ENCODE measurements at regions not wholly inside any gene's neighbourhood (a gene's known extent, or its start where the extent isn't known, plus 50 kb on each side); places are given as distances from the start of the nearest gene placed in this dataset.

DNA sequence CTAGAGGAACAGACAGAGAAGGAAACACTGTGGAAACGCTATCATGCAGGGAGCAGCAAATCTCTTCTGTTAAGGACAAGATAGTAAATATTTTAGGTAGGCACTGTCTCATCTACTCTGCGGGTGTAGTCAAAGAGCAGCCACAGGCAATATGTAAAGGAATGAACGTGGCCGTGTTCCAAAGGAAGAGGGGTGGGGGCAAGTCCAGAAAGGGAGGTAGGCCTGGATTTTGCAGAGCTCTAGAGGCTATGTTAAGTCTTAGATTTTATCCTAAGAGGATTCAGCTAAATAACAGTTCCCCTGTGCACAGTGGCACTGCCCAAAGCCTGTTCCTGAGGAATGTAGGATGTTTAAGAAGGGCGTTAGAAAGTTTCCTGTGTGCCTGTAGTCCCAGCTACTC, 161.6 kb downstream of the ACTL7B start:
- H3K4me3 ChIP-seq, result no peak overlapping the region
- intact Hi-C loops (cut with DNase I), result no loop called here
- 64 to 76% (median 70%) methylated on average over 5 of the region's 5 CpGs for WGBS, 4 donors
- H3K27ac ChIP-seq, result no peak overlapping the region
- H3K36me3 ChIP-seq (replicated peaks in 1 of 2), result no peaks in the 10 kb centered on the region
- no peaks in the 10 kb centered on the region for H3K27me3 ChIP-seq
- H3K9me3 ChIP-seq (replicated peaks in 1 of 3), result no peaks in the 10 kb centered on the region
- DNase-seq, result no peak
- H3K4me1 ChIP-seq (replicated peaks in 1 of 2), result no peaks in the 10 kb centered on the region
- TF ChIP-seq CTCF (IDR thresholded peaks at IDR 0.05) (no peak), POLR2A (IDR thresholded peaks at IDR 0.05) (no peak)

GRCh38 chr9:108691614-108692013, 164.2 kb downstream of the ACTL7B start:
- DNase-seq, result no peak
- TF ChIP-seq POLR2A (IDR thresholded peaks at IDR 0.05), result no peak
- TF ChIP-seq CTCF (IDR thresholded peaks at IDR 0.05), result no peak
- Histone ChIP-seq H3K4me3 (no peak overlapping the region), H3K27ac (no peak overlapping the region), H3K4me1 (replicated peaks in 1 of 2) (no peaks in the 10 kb centered on the region), H3K9me3 (replicated peaks in 1 of 3) (no peaks in the 10 kb centered on the region), H3K27me3 (no peaks in the 10 kb centered on the region), H3K36me3 (replicated peaks in 1 of 2) (no peaks in the 10 kb centered on the region)
- 78 to 90% (median 87%) methylated on average over 7 of the region's 7 CpGs for WGBS, 4 donors
- intact Hi-C loops (cut with DNase I), result no loop called here

DNA sequence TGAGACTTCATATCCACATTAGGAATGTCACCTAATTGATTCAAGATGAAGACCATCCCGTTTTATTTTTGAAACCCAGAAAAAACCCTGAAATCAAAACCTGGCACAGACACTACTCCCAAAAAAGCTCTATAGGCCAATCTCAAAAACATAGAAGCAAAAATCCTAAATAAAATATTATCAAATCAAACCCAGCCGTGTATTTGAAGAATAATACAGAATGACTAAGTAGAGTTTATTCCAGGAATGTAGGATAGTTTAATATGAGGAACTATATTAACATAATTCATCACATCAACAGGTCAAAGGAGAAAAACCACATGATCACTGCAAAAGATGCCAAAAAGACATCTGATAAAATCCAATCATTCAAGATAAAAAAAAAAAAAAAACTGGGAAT, 167.1 kb downstream of the ACTL7B start:
- no peak for DNase-seq
- no peak overlapping the region for H3K27ac ChIP-seq
- H3K4me3 ChIP-seq, result no peak overlapping the region
- intact Hi-C loops (cut with DNase I), result no loop called here
- no peaks in the 10 kb centered on the region for H3K27me3 ChIP-seq
- 67 to 78% (median 72%) methylated on average over 2 of the region's 2 CpGs for WGBS, 4 donors
- H3K9me3 ChIP-seq (replicated peaks in 1 of 3), result no peaks in the 10 kb centered on the region
- H3K4me1 ChIP-seq (replicated peaks in 1 of 2), result no peaks in the 10 kb centered on the region
- H3K36me3 ChIP-seq (replicated peaks in 1 of 2), result no peaks in the 10 kb centered on the region
- TF ChIP-seq POLR2A (IDR thresholded peaks at IDR 0.05), result no peak
- no peak for TF ChIP-seq CTCF (IDR thresholded peaks at IDR 0.05)

GRCh38 chr9:108688051-108688450, 167.7 kb downstream of the ACTL7B start:
- no peak for DNase-seq
- H3K4me3 ChIP-seq, result no peak overlapping the region
- H3K36me3 ChIP-seq (replicated peaks in 1 of 2), result no peaks in the 10 kb centered on the region
- whole genome bisulfite sequencing, 4 donors, result 58 to 86% (median 82%) methylated on average over 3 of the region's 3 CpGs
- TF ChIP-seq CTCF (IDR thresholded peaks at IDR 0.05) (no peak), POLR2A (IDR thresholded peaks at IDR 0.05) (no peak)
- no peaks in the 10 kb centered on the region for H3K27me3 ChIP-seq
- intact Hi-C loops (cut with DNase I), result no loop called here
- H3K9me3 ChIP-seq (replicated peaks in 1 of 3), result no peaks in the 10 kb centered on the region
- H3K4me1 ChIP-seq (replicated peaks in 1 of 2), result no peaks in the 10 kb centered on the region
- no peak overlapping the region for H3K27ac ChIP-seq

All from adrenal gland (tissue), 9 donors.